GM19035 (cell line): ENCODE measurements at regions not wholly inside any gene's neighbourhood (a gene's known extent, or its start where the extent isn't known, plus 50 kb on each side); places are given as distances from the start of the nearest gene placed in this dataset.
"Not testable (repeated sequence)": the region's sequence is repeated elsewhere in the genome, so short reads cannot be mapped to it uniquely, and the experiment has no call there.

ENCODE experiments used
- ATAC-seq: cut with Tn5 transposase; IDR thresholded peaks from one replicate; pipeline ENCODE4 v1.9.1; 2021; ENCODE audit not compliant: unreplicated experiment

DNA sequence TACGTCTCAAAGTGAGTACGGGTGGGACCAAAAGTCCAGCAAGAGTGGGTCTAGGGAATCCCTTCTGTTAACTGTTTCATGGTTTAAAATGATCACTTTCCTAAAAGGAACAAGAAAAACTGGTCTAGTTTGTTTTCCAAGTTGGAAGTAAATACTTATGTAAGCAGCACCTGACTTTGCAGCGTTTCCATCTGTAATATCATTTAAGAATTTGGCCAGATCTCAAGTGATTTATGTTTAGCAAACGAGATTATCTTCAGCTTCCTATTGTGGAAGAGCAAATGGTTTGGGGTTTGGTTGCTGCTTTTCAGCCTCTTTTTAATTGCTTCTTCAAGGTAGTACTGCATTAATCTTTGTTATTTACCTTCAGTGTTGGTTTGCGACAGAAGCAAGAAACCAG lies 50.4 kb downstream of the FHIP1A start:
- no peak for ATAC-seq

DNA sequence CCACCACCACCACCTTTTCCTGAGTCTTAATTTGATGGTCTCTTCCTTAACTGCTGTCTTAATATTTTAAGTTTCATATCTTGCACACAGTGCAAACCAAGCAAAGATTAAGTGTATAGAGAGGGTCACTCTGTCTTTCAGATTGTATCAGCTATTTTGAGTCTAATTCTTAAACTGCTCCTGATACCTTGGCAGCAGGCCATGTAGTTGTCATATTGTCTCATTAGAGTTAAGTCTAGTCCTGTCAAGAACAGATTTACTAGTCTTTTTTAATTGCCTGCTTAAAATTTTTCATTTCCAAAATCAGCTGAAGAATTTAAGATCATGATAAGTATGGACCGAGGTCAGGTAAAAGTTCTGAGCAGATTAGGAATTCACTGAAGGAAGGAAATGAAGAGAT lies 51.5 kb downstream of the FHIP1A start:
- no peak for ATAC-seq

DNA sequence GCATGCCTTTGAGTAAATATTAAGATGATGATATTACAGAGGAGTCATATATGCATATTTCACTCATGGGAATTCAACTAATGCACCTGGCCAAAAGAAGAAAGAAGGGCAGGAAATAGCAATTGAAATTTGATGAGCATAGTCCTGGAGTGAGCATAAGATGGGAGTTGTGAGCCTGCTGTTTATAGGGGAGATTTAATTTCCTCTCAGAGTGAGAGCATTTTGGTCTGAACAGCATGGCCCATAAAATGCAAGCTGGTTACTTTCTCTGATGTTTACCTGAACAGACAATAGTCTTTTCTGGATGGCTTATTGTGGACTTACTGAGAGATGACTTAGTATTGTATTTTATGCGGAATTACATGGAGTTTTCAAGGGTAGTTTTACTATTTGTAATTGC lies 53.6 kb downstream of the FHIP1A start:
- no peak for ATAC-seq

DNA sequence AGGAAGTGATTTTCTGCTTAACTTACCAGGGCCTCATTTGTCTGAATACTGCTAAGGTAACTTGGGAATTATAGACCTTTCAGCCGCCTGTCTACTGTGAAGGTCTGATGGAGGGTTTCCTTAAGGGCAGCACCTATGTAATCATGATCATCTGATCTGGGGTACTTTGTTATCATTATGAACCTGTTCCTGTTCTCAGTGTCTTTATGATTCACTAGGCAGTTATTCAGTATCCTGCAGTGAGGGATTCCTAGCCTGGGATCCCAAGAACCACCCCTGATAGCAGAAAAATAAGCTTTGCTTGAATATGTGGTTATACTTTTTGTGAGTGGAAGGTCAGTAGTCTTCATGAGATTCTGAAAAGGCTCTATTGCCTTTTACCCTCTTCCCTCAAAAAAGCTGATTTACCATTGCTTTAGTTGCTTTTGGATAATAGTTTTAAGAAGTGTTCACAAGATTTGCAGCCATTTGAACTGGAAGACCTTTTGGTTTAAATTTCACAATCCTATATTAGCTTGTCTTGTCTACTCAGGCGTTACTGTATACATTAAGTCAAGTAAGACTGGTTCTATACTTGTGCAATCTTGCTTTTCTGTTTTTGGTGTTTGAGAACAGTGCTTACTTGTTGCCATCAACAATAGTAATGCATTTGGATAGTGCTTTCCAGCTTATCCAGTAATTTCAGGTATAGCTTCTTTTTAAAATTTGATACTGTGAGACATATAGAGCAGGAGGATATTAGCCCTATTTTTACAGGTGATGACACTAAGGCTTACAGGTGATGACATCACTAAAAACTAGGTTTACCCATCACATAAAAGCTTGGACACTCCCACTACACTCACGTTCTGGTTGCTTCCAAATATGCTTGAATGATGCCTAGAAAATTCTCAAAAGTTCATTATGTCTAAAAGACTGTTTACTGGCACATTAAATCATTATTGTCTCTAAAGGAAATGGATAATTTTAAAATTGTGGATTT lies 60.0 kb downstream of the FHIP1A start:
- no peak for ATAC-seq

DNA sequence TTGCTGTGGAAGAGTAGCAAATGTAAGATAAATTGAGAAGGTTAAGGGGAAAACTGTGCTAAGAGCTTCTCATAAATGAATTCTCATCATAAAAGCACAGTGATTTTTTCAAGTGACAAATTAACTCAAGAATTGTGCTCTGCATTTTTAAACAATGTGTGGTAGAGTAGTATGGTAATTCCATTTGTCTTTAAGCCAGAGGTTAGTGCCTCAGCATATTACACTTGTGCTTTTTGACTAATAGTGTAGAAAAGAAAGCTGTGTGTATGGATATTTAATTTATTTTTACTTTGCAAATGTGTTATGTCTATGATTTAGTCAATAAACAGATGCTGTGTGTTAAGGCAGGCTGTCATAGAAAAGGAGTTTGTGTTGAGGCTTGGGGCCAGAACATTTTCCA lies 61.0 kb downstream of the FHIP1A start:
- ATAC-seq: no peak

DNA sequence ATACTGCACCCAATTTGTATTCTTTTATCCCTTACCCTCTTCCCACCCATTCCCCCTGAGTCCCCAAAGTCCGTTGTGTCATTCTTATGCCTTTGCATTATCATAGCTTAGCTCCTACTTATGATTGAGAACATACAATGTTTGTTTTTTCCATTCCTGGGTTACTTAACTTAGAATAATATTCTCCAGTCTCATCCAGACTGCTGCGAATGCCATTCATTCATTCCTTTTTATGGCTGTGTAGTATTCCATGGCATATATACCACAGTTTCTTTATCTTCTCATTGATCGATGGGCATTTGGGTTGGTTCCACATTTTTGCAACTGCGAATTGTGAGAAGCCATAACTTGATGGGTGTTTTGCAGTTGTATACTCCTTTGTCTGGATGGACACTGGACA lies 62.8 kb downstream of the FHIP1A start:
- ATAC-seq: no peak

DNA sequence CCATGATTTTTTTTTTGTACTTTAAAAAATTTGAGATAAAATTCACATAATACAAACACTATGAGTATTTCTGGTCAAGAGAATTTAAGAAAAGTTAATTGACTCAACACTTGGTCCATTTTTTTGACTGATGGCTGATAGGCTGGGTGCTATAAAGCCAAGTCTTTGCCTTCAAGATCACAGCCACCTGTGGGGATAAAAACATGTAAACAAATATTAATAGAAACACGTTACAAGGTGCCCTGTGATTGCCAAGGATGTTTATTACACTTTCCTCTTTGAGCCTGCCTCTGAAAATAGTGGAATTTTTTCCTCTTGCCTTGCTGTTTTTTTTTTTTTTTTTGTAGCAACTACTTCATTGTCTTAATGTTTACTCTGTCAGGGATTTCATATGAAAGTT lies 63.3 kb downstream of the FHIP1A start:
- ATAC-seq: no peak

DNA sequence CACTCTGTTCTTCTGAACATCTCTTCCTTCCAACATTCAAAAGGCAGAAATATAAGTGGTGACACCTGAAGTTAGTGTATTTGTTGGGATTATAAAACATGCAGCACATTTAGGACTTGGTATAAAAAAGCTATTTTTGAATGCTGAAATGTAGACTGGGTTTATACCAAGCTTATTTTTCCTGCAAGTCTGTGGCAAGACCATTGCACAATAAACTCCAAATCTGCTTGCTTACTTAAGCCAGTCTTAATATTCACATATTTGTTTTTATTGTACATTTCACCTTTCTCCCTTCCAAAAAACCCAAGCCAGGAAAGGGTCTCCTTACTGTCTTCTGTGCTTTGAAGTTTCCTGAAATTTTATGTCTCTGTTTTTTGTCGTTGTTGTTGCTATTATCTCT lies 63.7 kb downstream of the FHIP1A start:
- no peak for ATAC-seq

DNA sequence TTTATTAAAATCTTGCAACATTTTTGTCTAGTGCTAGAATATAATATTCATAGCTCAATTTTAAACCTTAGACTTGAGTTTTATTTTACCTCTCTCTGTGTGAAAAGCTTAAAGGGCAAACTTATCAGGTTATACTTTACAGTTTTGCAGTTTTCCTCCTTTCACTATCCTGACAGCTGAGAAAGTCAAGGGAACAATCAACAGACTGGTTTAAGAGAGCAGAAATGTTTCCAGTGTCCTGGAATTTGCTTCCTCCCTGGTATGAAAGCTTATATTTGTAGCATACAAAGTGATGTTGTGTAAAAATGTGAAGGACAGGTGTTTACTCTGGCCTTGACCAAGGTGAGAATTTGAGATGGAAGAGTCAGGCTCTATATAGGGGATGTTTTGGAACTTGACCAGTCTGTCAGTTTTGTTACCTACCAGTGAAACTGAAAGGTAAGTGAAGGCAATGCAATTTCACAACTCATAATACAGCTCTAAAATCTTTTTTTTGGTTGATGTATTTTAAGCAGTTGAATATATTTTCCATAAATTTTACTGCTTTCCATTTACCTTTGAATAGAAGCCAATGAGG lies 64.6 kb downstream of the FHIP1A start:
- ATAC-seq: no peak

DNA sequence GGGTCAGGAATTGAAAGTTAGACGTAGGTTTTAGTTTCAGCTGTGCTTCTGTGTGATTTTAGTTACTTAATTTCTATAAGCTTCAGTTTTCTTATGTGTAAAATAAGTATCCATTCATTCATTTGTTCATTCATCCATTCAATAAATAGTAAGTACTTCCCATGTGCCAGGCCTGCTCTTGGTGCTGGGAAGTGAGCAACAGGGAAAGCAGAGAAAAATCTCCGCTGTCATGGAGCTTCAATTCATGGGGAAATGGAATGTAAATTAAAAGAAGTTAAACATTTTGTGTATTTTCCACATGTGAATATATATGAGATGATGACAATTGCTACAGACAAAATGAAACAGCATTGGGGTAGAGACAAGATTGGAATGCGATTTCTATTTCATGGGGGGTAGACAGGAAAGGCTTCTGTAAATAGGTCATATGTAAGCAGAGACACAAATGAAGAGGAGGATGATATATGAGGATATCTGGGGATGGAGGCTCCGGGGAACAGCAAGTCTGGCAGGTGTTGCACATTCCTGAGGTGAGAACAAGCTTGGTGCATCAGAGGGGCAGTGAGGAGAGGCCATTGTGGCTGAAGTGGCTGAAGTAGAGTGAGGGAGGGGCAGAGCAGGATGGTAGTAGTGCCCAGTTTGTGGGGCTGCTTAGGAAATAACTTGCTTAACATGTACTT lies 66.2 kb downstream of the FHIP1A start:
- ATAC-seq: no peak

DNA sequence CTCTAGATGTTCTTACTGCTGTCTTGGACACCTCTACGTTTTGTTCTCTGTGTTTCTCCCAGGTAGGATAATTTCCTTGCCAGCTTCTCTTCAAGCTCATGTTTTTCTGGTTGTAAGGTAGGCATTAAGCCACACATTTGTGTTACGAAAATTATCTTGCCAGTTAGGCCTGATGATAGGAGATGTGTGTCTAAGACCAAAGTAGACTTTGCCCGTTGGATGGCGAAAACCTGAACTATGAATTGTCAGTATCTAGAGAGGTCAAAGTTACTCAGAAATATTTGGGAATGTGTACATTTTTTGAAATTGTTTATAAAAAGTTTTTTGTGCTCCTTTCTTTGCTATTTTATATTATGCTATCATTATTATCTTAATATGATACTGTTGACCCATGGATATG lies 72.8 kb downstream of the FHIP1A start:
- ATAC-seq: no peak

DNA sequence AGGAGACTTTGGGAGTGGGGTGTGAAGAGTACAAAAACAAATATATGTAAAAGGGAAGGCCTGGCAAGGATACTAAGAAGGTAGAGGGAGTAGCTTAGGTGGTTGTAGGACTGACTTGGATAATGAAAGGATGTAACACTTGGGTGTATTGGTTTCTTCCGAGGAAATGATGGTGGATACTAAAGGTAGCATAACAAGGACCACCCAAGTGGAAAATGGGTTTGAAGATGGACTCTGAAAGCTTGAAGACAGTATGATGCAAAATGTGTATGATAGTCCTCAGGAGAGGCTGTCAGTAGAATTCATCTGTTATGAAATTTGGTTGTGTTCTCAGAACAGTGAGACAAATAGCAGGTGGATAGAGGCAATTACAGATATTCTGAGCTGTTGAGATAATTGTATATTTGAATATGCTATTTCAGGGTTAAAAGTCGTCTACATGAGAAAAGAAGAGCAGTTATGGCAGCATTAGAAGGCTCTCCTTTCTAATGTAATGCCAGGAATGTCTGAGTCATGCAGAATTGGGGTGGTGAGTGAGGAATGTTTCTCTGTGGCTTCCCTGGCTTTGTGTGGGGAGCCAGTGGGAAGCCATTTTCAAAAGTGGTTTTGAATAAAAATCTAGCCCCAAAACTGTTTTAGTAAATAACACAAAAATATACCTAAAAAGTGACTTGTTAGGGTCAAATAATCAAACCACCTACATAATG lies 75.6 kb downstream of the FHIP1A start:
- no peak for ATAC-seq

DNA sequence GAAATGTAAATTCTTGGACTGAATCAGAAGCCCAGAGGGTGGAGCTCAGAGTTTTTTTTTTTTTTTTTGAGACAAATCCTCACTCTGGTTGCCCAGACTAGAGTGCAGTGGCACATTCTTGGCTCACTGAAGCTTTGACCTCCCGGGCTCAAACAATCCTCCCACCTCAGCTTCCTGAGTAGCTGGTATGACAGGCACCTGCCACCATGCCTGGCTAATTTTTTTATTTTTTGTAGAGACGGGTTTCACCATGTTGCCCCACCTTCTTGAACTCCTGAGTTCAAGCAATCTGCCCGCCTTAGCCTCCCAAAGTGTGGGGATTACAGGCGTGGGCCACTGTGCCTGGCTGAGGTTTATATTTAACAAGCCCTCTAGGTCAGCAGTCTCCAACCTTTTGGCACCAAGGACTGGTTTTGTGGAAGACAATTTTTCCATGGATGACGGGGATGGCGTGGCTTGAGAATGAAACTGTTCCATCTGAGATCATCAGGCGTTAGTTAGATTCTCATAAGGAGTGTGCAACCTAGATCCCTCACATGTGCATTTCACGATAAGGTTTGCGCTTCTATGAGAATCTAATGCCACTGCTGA lies 76.7 kb downstream of the FHIP1A start:
- no peak for ATAC-seq

DNA sequence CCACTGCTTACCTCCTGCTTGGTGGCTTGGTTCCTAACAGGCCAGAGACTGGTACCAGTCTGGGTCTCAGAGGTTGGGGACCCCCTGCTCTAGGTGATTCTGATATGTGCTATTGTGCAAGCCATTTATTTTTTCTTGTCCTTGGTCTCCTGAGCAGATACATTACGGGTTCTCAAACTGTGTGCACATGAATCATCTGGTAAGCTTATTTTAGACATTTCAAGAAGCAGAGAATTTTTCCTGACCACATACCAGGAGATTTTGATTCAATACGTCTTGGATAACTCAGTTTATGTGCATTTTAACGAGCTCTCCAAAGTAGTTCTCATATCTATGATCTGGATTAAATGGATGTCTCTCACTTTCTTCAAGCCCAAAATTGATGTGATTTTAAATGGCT lies 77.2 kb downstream of the FHIP1A start:
- ATAC-seq: no peak

DNA sequence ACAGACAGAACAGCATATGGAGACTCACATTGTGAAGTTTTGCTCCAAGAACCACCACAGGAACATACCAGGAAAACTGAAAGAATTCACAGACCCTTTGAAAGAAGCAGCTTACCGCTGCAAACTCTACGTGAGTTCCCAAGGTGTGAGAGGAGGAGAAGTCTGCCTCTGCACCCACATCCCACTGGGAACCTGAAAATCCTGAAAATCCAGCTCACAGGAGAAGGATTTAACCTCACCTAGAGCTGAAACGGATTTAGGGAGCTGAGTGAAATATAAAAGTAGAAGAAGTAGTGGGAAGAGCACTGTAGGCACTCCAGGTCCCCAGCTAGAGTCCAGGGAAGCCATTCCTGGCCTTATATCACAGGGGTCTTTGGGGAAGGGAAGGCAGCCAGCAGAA lies 80.0 kb downstream of the FHIP1A start:
- ATAC-seq: no peak

DNA sequence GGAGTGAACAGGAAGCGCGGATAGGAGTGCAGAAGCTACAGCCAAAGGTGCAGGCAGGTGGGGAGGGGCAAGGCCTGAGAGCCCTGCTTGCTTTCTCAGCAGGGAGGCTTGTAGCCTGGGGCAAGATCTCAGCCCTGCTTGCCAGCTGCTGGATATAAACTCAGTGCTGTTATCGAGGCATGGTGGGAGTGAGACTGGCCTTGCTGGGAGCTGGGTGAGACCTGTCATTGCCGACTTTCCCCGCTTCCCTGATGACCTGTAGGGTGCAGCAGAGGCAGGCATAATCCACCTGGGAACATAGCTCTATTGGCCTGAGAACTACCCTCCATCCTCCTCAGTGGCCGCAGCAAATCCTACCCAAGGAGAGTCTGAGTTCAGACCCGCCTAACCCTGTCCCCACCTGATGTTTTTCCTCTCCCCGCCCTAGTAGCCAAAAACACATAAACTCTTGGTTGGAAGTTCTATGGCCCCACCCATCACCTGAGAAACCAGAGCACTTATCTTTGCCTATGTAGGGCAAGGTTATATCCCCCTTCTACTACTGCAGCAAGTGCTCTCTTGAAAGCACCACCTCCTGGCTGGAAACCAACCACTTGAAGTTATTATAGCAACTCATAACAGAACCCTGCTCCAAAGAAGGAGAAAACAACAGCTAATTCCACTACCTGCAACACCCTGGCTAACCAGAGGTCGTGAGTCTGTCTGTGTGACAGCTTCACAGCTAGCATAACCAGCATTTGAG lies 80.7 kb downstream of the FHIP1A start:
- no peak for ATAC-seq

DNA sequence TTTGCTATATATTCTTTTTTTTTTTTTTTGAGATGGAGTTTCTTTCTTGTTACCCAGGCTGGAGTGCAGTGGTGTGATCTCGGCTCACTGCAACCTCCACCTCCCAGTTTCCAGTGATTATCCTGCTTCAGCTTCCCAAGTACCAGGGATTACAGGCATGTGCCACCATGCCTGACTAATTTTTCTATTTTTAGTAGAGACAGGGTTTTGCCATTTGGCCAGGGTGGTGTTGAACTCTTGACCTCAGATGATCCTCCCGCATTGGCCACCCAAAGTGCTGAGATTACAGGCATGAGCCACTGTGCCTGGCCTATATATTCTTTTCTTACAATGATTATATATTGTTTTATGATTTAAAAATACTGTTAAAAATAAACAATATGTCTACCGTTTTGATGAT lies 86.6 kb downstream of the FHIP1A start:
- ATAC-seq: not testable (repeated sequence)

DNA sequence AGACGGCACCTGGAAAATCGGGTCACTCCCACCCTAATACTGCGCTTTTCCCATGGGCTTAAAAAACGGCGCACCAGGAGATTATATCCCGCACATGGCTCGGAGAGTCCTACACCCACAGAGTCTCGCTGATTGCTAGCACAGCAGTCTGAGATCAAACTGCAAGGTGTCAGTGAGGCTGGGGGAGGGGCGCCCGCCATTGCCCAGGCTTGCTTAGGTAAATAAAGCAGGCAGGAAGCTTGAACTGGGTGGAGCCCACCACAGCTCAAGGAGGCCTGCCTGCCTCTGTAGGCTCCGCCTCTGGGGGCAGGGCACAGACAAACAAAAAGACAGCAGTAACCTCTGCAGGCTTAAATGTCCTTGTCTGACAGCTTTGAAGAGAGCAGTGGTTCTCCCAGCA lies 102.6 kb downstream of the FHIP1A start:
- not testable (repeated sequence) for ATAC-seq

DNA sequence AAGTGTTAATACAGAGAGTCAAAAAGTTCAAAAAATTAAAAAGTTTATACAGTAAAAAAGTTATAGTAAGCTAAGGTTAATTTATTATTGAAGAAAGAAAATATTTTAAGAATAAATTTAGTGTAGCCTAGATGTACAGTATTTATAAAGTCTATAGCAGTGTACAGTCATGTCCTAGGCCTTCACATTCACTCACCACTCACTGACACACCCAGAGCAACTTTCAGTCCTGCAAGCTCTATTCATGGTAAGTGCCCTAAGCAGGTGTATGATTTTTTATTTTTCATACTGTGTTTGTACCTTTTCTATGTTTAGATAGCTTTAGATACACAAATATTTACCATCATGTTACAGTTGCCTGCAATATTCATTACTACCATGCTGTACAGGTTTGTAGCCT lies 108.9 kb downstream of the FHIP1A start:
- no peak for ATAC-seq

DNA sequence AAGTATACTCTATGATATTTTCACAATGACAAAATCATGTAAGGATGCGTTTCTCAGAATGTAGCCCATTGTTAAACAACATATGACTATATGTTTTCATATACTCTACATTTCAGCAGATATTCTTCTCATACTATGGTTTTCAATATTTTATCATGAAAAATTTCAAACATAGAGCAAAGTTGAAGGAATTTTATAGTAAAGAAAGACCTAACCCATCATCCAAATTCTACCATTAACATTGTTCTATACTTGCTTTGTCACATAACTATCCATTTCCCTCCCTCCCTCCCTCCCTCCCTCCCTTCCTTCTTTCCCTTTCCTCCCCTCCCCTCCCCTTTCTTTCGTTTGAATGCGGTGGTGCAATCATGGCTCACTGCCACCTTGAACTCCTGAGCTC lies 109.4 kb downstream of the FHIP1A start:
- no peak for ATAC-seq
